Large intestine (tissue), 3 donors: ENCODE measurements at regions not wholly inside any gene's neighbourhood (a gene's known extent, or its start where the extent isn't known, plus 50 kb on each side); places are given as distances from the start of the nearest gene placed in this dataset.

Experiments
- DNase-seq, 2 donors: peaks; one replicate each; pipeline versions ENCODE4 v3.0.0 to v3.0.0-alpha.2; 2013
- H3K27ac ChIP-seq: one replicate; pipeline ENCODE4 v1.5.1; 2013; ENCODE audit warnings: low read length
- H3K27me3 ChIP-seq: 2 replicates; pipeline ENCODE4 v1.6.1; 2013; ENCODE audit warnings: low read length; ENCODE audit not compliant: control insufficient read depth, insufficient read depth
- H3K36me3 ChIP-seq: 2 replicates; pipeline ENCODE4 v1.6.1; 2013; ENCODE audit warnings: low read length; ENCODE audit not compliant: control insufficient read depth, insufficient read depth
- H3K4me1 ChIP-seq: one replicate; pipeline ENCODE4 v1.6.1; 2013; ENCODE audit warnings: low read length; ENCODE audit not compliant: control insufficient read depth, insufficient read depth
- H3K4me3 ChIP-seq: one replicate; pipeline ENCODE4 v1.5.1; 2013; ENCODE audit warnings: low read length
- H3K9me3 ChIP-seq: one replicate; pipeline ENCODE4 v1.6.1; 2013; ENCODE audit warnings: mild to moderate bottlenecking, low read depth, low read length, moderate library complexity; ENCODE audit not compliant: control insufficient read depth
- WGBS: methylation state at CpG from one replicate; pipeline ENCODE4 v1.1.5; 2013; ENCODE audit warnings: low lambda C conversion rate; ENCODE audit not compliant: insufficient coverage; 5-methylcytosine and 5-hydroxymethylcytosine counted together

DNA sequence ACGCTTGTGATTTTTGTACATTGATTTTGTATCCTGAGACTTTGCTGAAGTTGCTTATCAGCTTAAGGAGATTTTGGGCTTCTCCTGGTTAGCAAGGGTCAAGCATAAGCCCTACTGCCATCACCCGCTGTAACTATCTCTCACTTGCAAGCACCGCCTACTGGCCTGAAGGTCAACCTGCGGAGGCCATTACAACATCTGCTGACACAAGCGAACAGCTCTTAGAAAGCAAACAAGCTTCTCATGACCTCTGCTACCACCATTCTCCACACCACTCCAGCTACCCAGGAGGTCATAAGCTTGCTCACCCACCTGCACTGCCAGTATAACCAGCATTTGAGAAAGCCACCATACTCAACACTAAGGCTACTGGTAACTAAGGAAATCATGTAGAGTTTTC, 288.4 kb upstream of the KIRREL3 start:
- no peak overlapping the region for H3K27ac ChIP-seq
- H3K9me3 ChIP-seq = no peaks in the 10 kb centered on the region
- DNase-seq = no peak
- no CpG with 5 or more reads among the region's 5 CpGs for WGBS
- H3K36me3 ChIP-seq = no peaks in the 10 kb centered on the region
- no peak overlapping the region for H3K4me3 ChIP-seq
- H3K27me3 ChIP-seq = no peaks in the 10 kb centered on the region
- H3K4me1 ChIP-seq = no peaks in the 10 kb centered on the region

DNA sequence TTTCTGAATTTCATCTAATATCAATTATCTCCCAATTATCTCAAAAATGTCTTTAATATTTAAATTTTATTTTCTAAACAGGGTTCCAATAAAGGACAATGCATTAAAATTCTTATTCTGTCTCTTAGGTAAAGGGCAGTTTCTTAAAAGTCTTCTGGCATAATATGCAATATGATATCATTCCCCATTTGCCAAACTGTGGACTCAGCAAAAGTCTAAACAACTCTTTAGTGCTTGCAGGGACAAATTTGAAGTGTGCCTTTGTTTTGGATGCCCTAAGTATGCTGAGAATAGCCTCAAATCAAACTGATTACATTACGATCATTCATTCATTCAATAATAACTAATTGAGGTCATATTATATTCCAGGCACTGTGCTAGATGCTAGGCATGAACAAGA, 281.0 kb upstream of the KIRREL3 start:
- no peak for DNase-seq
- Histone ChIP-seq H3K9me3 (no peaks in the 10 kb centered on the region), H3K4me3 (no peak overlapping the region), H3K27ac (no peak overlapping the region), H3K36me3 (no peaks in the 10 kb centered on the region), H3K27me3 (no peaks in the 10 kb centered on the region), H3K4me1 (no peaks in the 10 kb centered on the region)
- WGBS = no CpG with 5 or more reads among the region's 1 CpG

DNA sequence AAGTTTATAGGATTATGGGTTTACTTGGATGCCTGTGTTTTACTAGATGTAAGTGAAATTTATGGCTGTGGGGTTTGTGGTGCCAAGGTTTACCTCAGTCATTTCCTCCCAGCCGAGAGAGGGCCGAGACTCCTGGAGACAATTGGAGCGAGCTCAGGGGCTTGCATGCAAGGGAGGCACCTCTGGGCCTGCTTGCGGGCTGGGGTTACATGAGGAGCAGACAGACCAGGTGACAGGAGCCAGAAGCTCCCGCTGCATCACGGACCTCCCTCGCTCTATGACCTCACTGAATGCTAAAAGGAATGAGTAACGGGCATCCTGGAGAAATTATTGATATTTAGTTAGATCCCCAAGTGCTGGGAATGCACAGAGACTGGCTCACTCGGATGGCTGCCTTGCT, 275.2 kb upstream of the KIRREL3 start:
- no peak for DNase-seq
- no CpG with 5 or more reads among the region's 9 CpGs for WGBS
- H3K36me3 ChIP-seq = no peaks in the 10 kb centered on the region

DNA sequence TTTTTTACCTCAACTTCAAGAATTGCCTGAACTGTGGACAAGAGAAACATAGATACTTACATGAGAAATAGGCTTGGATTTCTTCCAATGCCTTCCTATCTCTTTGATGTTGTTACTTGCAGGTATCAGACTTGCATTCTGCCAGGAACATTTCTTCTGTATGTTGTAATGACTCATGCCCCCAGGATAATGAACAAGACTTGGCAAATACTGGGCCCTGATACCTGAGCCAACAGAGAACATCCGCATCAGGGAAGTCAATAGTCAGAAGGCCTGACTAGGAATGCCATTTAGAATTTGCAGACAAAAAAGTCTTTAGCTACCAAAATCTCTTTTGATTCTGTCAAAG, 273.7 kb upstream of the KIRREL3 start:
- WGBS = no CpG with 5 or more reads among the region's 1 CpG
- H3K9me3 ChIP-seq = no peaks in the 10 kb centered on the region
- H3K27ac ChIP-seq = no peak overlapping the region
- no peaks in the 10 kb centered on the region for H3K4me1 ChIP-seq
- no peaks in the 10 kb centered on the region for H3K27me3 ChIP-seq
- H3K36me3 ChIP-seq = no peaks in the 10 kb centered on the region
- DNase-seq = no peak
- H3K4me3 ChIP-seq = no peak overlapping the region

More for the DNA sequence above, 275.2 kb upstream of the KIRREL3 start:
- no peak overlapping the region for H3K27ac ChIP-seq
- H3K4me1 ChIP-seq = no peaks in the 10 kb centered on the region
- no peak overlapping the region for H3K4me3 ChIP-seq
- no peaks in the 10 kb centered on the region for H3K27me3 ChIP-seq
- H3K9me3 ChIP-seq = no peaks in the 10 kb centered on the region

DNA sequence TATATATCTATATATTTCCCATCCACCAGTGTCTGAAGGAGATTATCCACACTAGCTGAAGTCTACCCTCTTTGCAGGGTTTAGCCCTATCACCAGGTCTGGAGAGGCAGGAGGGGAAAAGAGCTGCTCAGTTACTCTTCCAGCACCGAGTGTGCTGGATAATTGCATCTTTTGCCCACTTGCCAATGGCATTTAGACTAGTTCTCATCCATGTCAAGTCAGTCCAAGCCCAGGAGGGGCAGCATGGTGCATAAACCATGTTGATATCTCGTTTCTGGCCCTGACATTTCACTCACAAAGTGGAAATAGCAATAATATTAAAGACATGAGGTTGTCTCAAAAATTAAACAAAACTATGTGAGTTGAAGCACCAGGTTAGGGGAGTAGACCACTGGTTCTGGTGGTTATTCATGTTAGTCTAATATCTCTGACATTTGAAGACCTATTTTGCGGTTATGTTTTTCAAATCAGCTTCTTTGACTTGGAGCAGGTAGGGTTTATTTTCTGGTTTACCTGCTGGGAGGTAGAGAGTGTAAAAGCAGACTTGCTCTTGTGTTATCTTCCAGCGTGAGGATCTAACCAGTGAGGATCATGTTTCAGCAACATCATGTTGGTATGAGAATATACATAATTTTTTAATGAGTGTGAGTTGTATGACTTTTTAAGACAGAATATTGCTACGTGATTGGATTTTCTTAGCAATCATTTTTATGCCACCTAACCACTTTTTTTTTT, 273.2 kb upstream of the KIRREL3 start:
- H3K4me1 ChIP-seq = no peaks in the 10 kb centered on the region
- H3K9me3 ChIP-seq = no peaks in the 10 kb centered on the region
- no peak overlapping the region for H3K4me3 ChIP-seq
- H3K27ac ChIP-seq = no peak overlapping the region
- WGBS = 100% methylated on average over 1 of the region's 5 CpGs
- H3K27me3 ChIP-seq = no peaks in the 10 kb centered on the region
- H3K36me3 ChIP-seq = no peaks in the 10 kb centered on the region
- DNase-seq = no peak

DNA sequence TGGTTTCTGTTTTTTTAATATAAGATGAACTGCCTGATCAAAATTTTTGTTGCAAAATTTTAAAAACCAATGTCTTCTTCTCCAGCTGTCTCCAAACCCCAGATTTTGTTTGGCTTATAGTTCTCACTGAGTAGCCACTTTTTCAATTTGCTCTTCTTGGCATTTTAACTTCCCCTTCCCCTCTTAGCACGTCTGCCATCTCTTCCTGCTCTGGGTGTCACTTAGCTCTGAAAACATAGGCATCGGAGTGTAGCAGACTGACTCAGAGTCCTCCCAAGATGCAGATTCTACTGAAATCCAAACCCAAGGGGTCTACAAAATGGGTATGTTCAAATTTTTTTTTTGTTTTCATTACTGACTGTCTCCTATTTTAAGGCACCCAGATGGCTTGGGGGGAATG, 270.3 kb upstream of the KIRREL3 start:
- Histone ChIP-seq H3K9me3 (no peaks in the 10 kb centered on the region), H3K27me3 (no peaks in the 10 kb centered on the region), H3K27ac (no peak overlapping the region), H3K36me3 (no peaks in the 10 kb centered on the region), H3K4me3 (no peak overlapping the region), H3K4me1 (no peaks in the 10 kb centered on the region)
- WGBS = no CpG with 5 or more reads among the region's 2 CpGs
- no peak for DNase-seq

DNA sequence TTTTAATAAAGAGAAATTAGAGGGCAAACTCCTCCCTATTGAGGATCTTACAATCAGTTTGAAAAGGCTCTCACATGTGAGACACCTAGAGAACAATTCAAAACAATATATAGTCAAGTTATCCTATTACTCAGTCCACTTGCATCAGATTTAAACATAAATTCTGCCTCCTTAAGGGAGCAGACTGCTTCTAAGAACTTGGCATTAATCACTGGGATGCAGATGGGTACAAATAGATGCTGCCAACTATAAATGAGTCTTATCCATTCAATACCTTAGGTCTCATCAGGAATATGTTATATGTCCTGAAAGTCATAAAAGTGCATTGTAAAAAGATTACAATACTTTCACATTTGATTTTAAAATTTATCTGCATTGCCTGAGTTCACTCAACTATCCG, 269.3 kb upstream of the KIRREL3 start:
- no peaks in the 10 kb centered on the region for H3K9me3 ChIP-seq
- no peak overlapping the region for H3K27ac ChIP-seq
- H3K4me1 ChIP-seq = no peaks in the 10 kb centered on the region
- DNase-seq = no peak
- no peaks in the 10 kb centered on the region for H3K36me3 ChIP-seq
- H3K4me3 ChIP-seq = no peak overlapping the region
- WGBS = 100% methylated on average over 1 of the region's 1 CpG
- H3K27me3 ChIP-seq = no peaks in the 10 kb centered on the region

DNA sequence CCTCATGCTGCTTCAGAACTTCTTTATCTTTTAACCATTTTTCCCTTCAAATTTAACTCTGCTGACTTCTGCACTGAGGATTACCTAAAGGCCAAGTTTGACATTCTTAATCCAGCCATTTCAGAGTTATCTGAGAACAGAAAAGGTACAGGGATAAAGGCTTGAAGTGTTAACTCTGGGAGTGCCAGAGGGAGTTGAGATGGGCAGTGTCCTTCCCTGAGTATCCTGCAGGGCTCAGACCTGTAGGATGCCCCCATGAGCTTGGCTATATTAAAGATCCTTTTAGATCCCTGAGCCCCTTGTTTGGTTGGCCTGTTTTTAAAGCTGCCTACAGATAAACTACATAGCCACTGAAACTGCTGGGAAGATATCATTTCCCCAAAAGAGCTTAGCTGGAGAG, 268.4 kb upstream of the KIRREL3 start:
- Histone ChIP-seq H3K9me3 (no peaks in the 10 kb centered on the region), H3K36me3 (no peaks in the 10 kb centered on the region), H3K27ac (no peak overlapping the region), H3K4me3 (no peak overlapping the region), H3K27me3 (no peaks in the 10 kb centered on the region), H3K4me1 (no peaks in the 10 kb centered on the region)
- no peak for DNase-seq

DNA sequence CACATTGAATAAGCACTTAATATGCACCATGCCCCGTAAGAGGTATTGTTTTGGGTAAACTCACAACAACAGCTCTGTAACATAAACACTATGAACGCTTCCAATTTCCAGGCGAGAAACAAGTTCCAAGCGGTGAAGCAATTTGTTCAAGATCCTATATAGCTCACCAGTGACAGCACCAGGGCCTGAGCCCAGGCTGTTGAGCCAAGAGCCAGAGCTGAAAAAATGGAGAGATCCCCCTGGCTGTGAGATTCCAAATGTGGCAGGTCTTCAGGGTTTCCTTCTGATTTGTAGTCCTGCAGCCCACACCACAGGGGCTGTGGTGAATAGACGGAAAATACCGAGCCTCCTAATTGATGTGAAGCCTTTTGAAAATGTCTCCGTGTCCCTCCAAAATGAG, 268.0 kb upstream of the KIRREL3 start:
- Histone ChIP-seq H3K9me3 (no peaks in the 10 kb centered on the region), H3K4me3 (no peak overlapping the region), H3K27ac (no peak overlapping the region), H3K27me3 (no peaks in the 10 kb centered on the region), H3K4me1 (no peaks in the 10 kb centered on the region), H3K36me3 (no peaks in the 10 kb centered on the region)
- no peak for DNase-seq
- no CpG with 5 or more reads among the region's 7 CpGs for WGBS

DNA sequence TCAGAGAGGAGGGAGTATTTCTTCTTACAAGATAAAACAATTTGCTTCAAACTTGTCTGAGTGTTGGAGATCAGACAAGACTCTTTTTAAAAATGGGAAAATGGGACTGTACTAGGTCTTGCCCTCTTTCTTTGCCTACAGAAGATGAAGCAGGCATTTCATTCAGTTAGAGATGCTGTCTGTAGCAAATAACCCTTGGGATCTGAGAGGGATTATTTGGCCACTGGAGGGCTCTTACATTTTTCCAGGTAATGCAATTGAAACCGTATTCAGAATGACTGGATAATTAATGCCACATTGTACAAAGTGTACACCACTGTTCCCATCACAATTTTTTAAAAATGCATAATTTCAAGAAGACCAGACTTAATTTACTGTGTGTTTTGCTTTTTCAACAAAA, 258.5 kb upstream of the KIRREL3 start:
- H3K27ac ChIP-seq = no peak overlapping the region
- peaks cover 4% of the 10 kb centered on the region for H3K27me3 ChIP-seq
- H3K4me1 ChIP-seq = no peaks in the 10 kb centered on the region
- H3K9me3 ChIP-seq = no peaks in the 10 kb centered on the region
- H3K4me3 ChIP-seq = no peak overlapping the region
- no peak for DNase-seq
- WGBS = no CpG with 5 or more reads among the region's 1 CpG
- H3K36me3 ChIP-seq = no peaks in the 10 kb centered on the region

DNA sequence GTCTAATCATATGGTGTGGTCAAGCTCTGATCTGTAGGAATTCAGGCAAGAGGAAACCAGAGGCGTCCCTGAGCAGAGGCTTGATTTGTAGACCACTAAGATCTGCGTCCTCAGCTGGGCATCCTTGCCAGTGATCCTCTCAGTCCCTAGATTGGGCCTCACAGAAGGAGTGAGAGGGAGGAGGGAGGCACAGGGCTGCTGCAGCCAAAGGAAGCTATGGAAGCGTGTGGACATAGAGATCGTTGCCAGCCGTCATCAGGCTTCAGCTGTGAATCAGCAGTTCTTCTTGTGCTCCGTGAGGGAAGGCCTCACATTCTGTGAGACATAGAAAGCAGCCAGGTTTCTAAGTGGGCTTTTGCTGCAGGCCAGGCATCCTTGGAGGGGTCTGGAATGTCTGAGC, 254.6 kb upstream of the KIRREL3 start:
- no peaks in the 10 kb centered on the region for H3K4me1 ChIP-seq
- no peaks in the 10 kb centered on the region for H3K27me3 ChIP-seq
- no peak overlapping the region for H3K27ac ChIP-seq
- H3K36me3 ChIP-seq = no peaks in the 10 kb centered on the region
- H3K4me3 ChIP-seq = no peak overlapping the region
- H3K9me3 ChIP-seq = no peaks in the 10 kb centered on the region
- WGBS = no CpG with 5 or more reads among the region's 6 CpGs
- no peak for DNase-seq
